ENCODE measurements at regions not wholly inside any gene's neighbourhood (a gene's known extent, or its start where the extent isn't known, plus 50 kb on each side); places are given as distances from the start of the nearest gene placed in this dataset.

GRCh38 chr3:36058404-36059030, 321.8 kb upstream of the STAC start:
- TF ChIP-seq CTCF (IDR thresholded peaks at IDR 0.05) (no peak), POLR2AphosphoS5 (IDR thresholded peaks at IDR 0.05) (no peak), POLR2A (IDR thresholded peaks at IDR 0.05) (no peak)
